ENCODE measurements at regions not wholly inside any gene's neighbourhood (a gene's known extent, or its start where the extent isn't known, plus 50 kb on each side); places are given as distances from the start of the nearest gene placed in this dataset.

DNA sequence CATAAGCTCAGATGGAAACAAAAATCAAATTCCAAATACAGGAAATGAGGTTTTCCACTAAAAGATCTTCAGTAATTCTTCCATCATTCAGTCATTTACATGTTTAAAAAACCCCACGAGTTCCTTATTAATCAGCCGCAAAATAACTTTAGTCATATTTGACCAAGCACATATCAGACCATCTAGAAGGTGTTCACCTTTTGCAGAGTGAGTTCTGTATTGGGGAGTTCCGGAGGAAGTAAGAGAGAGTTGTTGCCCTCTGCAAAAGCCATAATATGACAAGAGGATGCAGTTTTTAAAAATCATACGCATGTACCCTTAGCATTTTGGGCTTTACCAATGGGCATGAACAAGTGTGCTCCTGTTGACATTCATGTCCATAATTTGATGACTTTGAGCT is 61.6 kb downstream of the CCR1 start:
- no peak for DNase-seq (ENCODE audit: low read depth, low spot score)

DNA sequence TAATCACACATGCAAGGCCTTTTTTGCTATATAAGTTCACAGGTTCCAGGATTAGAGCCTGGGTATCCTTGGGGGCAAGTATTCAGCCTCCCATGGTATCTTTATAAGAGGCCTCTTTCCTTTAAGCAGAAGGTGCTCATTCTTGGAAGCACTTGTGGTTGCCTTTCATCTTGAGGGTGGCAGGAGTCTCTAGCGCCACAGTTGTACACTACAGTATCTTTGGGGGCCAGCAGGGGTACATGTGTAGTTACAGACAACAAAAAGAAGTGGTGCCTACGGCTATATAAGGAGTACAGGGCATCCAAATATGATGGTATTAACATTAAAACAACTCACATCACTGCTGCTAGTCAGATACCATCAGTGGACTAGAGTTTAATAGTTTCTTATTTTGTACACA is 62.1 kb downstream of the CCR1 start:
- no peak for DNase-seq (ENCODE audit: low read depth, low spot score)

DNA sequence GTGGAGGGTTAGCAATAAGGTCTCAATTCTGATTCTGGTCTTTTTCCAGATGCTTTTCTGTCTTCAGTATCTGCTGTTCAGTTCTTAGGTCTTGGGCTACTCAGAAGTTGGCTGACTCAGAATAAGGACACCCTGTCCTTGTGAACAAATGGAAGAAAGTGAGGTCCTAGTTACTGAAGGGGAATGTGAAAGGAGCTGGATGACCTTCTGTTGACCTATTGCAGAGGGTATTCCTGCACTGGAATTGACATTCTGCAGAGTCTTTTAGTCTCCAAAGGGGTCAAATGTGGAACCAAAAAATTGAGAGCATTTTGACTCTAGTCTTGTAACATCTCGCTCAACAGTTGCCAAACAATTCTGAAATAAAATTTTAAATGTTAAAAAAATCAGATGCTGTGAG is 63.0 kb downstream of the CCR1 start:
- no peak for DNase-seq (ENCODE audit: low read depth, low spot score)

DNA sequence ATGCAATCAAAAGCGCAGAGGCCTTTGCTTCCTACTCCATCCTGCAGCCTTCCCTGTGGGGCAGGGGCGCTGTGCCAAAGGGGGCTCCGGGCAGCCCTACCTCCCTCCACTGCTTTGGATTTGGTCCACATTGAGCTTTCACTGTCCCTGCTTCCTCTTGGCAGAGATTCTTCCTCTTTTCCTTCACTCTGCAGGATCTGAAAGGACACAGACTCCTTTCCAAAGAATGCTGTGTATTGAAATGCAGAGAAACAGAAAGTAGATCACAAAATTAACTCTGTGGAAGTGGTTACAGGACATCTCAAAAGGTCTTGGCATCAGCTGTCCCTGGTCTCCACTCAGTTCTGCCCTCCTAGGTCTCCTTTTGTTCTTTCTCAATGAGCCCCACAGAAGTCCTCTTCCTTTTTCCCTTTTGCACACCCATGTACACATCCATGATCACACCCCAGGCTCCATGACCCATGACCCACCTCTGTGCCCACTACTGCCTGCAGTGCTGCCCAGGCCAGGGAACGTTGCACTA is 64.1 kb downstream of the CCR1 start:
- no peak for DNase-seq (ENCODE audit: low read depth, low spot score)

DNA sequence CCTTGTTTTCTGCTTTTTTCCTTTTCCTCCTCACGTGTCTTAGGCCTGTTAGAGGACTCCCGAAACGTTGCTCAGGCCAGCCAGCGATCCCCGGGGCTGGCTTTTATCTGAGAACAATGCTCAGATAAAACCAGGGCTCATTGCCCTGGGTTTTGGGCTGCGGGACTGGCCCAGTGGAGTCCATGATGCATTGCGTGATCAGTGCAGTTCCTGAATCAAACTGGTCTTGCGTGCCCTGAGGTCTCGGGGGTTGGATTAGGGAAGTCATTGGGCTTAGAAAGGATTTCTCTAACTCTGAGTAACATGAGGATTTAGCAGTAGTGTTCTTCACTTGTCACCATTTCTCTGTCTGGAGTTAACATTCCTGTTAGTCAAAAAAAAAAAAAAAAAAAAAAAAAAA is 66.3 kb downstream of the CCR1 start:
- no peak for DNase-seq (ENCODE audit: low read depth, low spot score)

DNA sequence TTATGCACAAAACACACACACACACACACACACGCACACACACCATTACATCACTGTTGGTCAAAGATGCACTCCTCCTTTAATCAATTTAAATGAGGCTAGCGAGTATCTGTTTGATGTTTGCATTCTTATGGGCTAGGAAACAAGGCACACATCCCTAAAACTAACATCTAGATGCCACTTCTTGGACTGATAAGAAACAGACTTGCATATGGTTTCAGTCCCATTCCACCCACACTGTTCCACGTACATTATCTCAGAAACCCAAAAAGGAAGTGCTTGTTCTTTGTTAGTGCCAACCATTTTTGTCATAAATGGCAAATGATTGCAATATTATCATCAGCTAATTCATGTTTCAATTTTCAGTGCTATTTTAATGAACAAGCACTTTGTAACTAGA is 69.5 kb downstream of the CCR1 start:
- no peak for DNase-seq (ENCODE audit: low read depth, low spot score)

DNA sequence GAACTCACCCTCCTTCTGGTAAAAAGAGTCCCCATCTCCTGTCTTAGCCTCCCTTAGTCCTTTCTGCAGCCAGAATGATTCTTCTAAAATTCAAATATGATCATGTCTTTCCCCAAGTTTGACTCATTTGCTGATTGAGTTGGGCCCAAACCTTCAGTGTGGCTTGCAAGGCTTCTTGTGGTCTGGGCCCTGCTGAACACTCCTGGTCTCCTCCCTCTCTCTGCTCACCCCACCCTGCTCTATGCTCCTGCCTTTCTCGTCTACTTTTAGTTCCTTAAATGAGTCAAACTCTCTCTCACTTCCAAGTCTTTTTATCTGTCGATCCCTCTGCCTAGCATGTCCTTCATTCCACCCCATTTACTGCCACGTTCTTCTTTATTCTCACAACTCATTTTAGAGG is 72.6 kb downstream of the CCR1 start:
- DNase-seq (ENCODE audit: low read depth, low spot score) = no peak

DNA sequence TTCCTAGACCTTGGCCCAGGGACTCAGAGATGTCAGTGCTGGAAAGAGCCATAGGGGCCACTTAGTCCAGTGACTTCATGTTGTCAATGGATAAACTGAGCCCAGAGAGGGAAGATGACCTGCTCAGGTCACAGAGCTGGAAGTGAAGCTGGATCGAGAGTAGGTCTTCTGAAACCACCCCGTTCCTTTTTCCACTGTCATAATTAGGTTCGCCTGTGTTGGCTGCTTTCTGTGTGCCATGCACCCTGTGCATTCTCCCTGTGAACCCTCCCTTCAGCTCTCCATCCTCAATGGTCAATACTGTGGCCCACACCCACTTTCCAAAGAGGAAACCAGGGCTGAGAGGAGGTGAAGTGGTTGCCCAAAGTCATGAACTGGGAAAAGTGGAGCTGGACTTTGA is 74.8 kb downstream of the CCR1 start:
- DNase-seq (ENCODE audit: low read depth, low spot score) = no peak

DNA sequence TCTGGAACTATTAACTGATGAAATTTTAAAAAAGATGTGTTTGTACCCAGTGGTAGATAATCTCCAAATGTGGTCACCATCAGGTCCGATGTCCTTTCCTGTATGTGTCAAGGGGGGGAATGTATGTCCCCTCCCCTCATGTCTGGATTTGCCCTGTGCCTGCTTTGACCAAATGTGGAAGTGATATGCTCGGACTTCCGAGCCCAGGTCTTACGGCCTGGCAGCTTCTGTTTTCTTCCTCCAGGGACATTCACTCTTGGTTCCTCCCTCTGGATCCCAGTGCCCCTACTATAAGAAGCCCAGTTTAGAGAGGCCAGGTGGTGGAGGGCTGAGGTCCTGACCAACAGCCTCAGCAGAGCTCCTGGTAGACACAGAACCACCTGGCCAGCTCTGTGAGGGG is 75.5 kb downstream of the CCR1 start:
- DNase-seq (ENCODE audit: low read depth, low spot score) = no peak

DNA sequence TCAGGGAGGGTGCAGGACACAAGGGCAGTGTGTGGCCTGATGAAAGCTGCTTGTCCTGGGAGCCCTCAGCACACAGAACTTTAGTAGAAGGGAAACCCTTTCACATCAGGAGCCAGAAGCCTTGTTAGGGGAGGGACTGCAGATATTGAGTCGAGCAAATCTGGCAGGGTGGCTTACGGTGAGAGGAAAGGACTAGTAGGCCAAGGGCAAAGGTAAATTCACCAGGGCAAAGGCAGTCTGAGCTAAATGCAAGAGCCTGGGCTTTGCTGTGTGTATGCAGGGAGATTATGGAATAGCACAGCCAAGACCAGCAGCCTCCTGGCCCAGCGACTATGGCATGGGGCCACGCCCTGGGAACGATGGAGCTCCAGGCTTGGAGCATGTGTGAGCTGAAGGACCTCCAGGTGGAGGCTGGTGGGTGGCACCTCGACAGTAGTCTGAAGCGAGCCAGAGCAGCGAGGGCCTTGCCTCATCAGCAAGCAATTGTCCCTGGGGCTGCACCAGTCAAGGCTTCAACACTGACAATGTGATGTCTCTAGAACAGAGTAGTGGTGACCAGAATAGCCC is 76.1 kb downstream of the CCR1 start:
- no peak for DNase-seq (ENCODE audit: low read depth, low spot score)

DNA sequence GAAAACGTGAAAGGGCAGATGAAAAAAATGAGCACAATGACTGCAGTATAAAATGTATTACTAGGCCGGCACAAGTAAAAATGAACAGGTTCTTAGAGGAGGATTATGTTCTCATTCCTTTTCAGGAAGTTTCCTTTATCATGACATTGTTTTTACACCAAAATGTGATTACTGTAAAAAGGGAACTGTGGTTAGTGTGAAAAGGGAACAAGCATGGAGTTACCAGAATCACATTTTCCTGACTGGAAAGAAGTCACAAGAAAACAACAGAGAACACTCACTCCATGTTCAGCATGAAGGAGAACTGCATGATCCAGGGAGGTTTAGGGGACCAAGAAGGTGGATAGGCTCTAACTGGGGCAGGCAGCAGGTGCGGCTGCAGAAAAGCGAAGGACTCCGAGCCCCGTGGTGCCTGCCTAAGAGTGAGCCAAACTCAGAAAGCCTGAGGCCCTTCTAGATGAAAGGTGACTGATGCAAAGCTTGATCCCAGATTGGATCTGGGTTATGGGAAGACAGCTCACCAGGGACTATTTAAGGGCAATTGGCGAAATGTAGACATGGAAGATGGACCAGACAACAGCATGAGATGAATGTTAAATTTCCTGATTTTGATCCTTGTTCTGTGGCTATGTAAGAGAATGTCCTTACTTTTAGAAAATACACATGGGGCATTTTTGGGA is 77.3 kb downstream of the CCR1 start:
- DNase-seq (ENCODE audit: low read depth, low spot score) = no peak

DNA sequence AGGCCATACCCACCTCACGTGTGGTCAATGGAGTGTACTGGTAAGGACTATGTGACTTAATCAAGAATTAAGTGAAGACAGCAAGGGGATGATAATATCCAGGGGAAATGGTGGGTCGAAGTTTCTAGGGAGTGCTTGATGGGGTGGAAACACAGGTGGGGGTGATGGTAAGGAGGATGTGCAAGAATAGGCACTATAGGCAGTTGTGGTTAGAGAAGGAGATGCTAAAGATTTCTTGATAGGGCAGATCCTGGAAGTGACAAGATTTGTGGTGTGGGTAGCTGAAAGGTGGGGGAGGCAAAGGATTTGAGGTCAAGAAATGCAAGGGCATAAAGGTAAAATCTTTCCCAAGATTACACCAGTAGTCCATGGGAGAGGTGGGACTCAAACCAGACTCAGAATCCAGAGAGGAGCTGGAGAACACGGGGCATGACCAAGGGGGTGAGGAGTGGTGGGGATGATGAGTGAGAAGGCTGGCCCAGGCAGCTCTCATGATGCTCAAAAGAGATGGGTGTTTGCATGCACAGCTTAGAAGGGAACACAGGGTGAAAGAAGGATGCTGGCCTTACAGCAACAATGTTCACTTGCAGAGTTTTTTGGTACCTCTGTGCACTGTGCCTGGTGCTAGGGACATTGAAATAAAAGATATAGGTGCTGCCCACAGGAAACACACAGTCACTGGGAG is 78.4 kb downstream of the CCR1 start:
- DNase-seq (ENCODE audit: low read depth, low spot score) = no peak

DNA sequence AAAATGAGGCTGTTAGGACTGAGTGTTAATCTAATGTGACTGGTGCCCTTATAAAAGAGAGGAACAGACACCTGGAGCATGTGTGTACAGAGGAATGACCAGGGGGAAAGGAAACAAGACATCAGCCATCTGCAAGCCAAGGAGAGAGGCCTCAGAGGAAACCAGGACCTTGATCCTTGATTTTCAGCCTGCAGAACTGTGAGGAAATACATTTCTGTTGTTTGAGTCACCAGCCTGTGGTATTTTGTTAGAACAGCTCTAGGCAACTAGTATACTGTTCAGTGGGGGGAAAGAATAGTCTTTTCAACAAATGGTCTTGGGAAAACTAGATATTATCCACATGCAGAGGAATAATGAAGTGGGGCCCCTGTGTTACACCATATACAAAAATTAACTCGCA is 80.6 kb downstream of the CCR1 start:
- no peak for DNase-seq (ENCODE audit: low read depth, low spot score)

DNA sequence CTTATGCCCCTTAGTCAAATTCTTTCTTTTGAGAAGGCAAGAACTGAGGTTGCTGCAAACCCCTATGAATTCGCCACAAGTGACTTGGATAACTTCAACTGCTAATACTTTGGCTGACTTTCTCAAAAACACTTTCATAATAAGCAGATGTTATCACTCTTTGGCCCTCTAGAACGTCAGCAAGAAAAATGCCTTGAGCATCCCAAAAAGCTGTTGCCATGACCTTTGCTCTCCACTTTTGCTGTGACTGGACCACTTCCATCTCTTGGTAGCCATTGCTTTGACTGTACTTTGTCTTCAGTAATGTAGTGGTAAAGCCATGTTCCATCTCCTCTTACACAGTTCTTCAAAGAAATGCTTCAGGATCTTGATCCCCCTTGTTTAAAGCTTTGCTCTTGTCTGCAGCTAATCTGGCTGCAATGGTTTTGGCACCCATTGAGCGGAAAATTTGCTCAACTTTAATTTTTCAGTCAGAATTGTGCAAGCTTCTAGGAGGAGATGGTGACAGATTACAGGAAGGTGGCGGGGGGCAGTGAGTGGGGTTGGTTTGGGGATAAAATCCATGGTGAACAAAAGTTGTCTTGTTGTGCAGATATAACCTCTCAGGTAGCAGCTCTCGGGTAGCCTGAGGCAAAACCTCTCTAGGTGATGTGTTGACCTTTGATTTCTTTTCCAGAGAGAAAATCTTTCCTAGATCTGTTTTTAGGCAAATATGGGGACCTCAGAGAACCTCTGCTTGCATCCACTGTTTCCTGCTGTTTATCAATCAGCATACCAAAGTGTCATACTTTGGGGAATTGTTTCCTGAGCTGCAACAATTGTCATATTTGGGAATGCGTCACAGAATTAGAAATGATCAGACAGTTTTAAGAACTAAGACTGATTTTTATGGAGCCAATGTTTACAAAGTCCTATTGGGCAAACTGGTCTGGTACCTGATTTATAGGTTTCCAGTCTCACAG is 83.6 kb downstream of the CCR1 start:
- DNase-seq (ENCODE audit: low read depth, low spot score) = no peak

DNA sequence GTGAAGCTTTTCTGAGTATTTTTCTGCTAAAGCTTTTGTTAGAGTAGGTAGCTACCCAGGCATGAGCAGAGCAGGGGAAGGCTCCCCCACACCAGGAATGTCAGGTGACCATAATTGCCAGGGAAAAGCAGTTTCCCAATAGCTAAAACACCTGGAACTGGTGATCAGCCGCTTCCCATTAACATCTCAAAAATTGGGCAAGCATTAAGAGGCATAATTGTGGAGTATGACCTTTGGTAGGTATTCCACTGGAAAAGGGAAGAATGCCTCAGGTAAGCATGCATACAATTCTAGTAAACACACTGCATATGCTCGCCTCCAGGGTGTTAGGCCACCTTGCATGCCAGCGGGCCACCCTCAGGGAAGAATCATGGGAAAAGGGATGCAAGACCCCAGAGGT is 84.5 kb downstream of the CCR1 start:
- DNase-seq (ENCODE audit: low read depth, low spot score) = no peak

DNA sequence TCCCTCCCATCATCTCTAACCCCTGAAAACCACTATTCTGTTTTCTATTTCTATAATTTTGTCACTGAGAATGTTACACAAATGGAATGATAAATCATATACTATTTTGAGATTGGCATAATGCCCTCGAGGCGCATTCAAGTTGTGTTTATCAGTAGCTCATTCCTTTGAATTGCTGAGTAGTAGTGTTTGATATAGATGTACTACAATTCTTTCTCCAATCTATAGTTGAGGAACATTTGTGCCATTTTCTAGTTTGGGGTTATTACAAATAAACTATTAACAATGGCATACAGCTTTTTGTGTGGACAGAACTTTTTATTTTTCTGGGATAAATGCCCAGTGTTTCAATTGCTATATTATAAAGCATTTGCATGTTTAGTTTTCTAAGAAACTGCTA is 86.0 kb downstream of the CCR1 start:
- no peak for DNase-seq (ENCODE audit: low read depth, low spot score)

DNA sequence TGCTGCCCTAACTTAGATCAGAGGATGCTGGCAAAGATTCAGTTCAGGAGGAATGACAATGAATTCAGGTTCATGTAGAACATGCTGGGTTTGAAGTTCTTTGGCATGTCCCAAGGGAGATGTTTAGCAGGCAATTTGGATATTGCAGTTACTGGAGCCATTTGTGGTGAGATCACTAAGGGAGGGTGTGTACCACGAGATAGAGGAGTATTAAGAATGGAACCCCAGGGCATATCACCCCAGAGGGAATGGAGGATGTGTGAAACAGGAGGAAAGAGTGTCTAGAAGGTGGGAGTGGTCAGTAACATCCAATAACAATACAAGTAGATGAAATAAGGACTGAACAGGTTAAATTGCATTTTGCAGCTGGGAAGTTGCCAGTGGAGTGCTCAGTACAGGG is 87.1 kb downstream of the CCR1 start:
- no peak for DNase-seq (ENCODE audit: low read depth, low spot score)

DNA sequence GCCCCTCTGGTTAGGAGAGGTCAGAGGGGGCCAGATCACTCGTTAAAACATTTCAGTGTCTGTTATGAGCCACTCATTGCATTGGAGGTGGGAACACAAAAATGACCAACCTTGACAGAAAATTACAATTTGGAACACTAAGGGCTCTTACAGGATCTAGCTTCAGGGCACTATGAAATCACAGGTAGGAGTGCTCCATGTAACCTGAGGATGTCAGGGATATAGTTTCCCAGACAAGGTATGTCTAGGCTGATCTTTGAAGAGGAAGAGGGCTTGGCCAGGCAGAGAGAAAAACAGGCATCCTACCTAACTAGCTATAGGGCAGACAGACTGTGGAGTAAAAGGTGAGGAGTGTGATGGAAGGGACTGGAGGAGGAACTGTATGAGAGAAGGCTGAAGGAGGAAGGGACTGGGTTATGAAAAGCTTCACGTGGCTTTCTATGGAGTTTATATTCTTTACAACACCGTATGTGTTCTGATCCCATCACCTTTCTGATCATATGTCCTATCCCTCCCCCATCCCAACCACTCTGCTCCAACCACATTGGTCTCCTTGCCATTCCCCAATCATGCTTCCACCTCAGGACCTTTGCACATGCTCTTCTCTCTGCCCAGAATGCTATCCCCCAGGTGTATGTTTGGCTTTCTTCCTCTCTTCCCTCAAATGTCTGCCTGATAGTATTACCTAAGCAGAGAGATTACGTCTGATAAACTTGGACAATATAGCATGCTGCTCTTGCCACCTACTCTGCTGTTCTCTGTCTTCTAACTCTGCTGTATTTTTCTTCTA is 88.2 kb downstream of the CCR1 start:
- no peak for DNase-seq (ENCODE audit: low read depth, low spot score)

DNA sequence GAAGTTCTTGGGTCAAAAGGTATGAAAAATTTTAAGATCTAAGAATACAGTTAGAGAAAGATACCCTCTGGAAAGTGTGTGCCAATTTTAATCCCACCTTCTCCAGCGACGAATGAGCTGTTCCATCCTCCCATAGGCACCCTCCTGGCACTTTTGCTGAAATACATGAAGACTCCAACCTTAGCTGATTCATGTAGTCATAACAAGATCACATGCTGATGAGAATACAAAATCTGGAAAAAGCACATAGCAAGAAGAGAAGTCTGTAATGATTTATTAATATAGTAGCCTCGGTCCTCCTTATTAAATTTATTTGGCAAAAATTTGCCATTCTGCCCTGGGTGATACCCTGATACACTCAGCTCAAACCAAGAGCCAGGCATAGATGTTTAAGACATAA is 88.9 kb downstream of the CCR1 start:
- no peak for DNase-seq (ENCODE audit: low read depth, low spot score)

DNA sequence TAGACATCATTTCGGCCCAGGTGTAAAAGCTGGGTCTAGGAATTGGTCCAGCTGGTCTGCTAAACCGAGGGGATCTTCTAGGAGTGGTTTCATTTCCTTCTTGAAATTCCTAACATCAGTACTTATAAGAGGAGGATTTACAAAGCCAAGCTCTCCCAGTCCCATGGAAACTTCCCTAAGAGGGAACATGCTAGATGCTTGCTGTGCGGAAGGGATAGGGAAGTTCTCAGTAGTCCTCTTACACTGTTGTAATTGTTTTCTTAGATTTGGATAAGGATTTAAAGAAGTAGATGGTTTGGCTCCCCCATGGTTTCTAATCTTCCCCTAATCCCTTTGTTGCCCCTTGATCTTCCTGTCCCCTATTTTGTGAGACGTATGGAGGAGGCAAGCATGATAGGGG is 89.7 kb upstream of the XCR1 start:
- no peak for DNase-seq (ENCODE audit: low read depth, low spot score)

DNA sequence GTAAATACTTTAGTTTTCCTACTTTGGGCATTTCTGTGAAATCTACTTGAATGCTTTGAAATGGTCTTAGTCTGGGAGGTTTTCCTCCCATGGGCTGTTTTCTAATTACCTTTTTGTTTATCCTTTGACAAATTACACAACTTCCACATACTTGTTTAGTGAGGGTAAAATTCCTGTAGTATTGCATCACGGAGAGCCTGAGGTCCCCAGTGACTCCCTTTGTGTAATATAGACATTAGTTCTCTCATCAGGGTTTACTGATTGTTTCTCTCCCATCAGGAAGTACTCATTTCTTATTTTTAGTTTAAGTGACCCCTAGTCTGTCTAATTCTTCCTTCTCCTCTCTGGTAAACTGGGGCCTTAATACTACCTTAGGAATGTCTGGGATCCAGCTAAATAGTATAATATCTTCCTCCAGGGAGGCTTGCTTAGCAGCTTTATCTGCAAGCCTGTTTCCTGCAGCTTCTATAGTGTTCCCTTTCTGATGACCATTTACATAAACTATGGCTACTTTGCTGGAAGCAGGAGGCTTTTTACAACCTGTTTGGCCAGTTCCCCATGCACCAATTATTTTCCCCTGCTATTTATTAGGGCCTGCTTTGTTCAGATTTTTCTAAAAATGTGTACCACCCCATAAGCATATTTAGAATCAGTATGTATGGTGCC is 87.2 kb upstream of the XCR1 start:
- DNase-seq (ENCODE audit: low read depth, low spot score) = no peak
